ENCODE measurements at regions not wholly inside any gene's neighbourhood (a gene's known extent, or its start where the extent isn't known, plus 50 kb on each side); places are given as distances from the start of the nearest gene placed in this dataset.

DNA sequence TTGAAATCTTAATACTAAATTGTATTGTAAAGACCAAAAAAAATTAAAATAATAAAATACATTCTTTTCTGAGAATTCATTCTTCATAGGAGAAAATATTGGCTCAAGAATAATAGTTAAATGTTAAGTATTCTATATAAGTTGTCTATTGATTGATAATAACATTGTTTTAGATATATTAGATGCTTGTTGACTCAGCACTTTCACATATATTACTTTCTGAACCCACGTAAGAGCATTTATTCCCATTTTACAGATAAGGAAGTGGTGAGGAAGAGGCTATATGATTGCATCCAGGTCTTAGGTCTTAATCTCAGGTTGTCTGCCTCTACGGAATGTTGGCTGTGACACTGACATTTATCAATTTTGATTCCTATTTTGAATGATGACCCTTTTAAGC, 898.8 kb downstream of the TTLL7 start:
- no peak for TF ChIP-seq EP300 (IDR thresholded peaks at IDR 0.05)
- no peak for TF ChIP-seq POLR2A (IDR thresholded peaks at IDR 0.05)
- TF ChIP-seq, protein P1, sequence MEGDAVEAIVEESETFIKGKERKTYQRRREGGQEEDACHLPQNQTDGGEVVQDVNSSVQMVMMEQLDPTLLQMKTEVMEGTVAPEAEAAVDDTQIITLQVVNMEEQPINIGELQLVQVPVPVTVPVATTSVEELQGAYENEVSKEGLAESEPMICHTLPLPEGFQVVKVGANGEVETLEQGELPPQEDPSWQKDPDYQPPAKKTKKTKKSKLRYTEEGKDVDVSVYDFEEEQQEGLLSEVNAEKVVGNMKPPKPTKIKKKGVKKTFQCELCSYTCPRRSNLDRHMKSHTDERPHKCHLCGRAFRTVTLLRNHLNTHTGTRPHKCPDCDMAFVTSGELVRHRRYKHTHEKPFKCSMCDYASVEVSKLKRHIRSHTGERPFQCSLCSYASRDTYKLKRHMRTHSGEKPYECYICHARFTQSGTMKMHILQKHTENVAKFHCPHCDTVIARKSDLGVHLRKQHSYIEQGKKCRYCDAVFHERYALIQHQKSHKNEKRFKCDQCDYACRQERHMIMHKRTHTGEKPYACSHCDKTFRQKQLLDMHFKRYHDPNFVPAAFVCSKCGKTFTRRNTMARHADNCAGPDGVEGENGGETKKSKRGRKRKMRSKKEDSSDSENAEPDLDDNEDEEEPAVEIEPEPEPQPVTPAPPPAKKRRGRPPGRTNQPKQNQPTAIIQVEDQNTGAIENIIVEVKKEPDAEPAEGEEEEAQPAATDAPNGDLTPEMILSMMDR (IDR thresholded peaks at IDR 0.05) = no peak
- TF ChIP-seq POLR2AphosphoS5 (IDR thresholded peaks at IDR 0.05) = no peak
- no peak overlapping the region for H3K27ac ChIP-seq
- H3K27me3 ChIP-seq = no peaks in the 10 kb centered on the region
- intact Hi-C loops (cut with DNase I; ENCODE audit: low total_unique reads) = no loop called here
- peaks cover 0 to 6% (median 0%) of the 10 kb centered on the region in 4 donors for H3K9me3 ChIP-seq
- H3K36me3 ChIP-seq = no peaks in the 10 kb centered on the region
- H3K4me1 ChIP-seq = peaks cover 0 to 15% (median 4%) of the 10 kb centered on the region in 4 donors
- WGBS, 5 donors = 68 to 94% (median 93%) methylated on average over 2 of the region's 2 CpGs
- H3K4me3 ChIP-seq = no peak overlapping the region
- no peak for DNase-seq

DNA sequence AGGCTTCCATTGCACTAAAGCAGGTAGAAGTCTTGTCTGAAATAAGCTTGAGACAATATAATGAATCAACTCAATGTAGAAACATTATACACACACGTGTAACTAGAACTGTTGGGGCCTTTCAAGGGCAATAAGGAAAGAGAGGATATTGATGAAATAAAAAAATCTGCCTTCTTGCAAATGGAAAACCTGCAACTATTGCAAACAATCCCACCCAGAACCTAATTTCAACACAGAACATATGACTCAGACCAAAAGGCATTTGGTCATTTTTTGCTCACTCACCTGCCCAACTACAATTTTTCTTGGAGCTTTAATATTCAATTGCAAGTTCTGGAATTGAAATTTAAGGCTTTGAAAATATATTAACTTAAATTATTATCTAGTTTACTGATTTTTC, 900.1 kb downstream of the TTLL7 start:
- intact Hi-C loops (cut with DNase I; ENCODE audit: low total_unique reads) = no loop called here
- H3K4me1 ChIP-seq = peaks cover 0 to 15% (median 4%) of the 10 kb centered on the region in 4 donors
- H3K27ac ChIP-seq = no peak overlapping the region
- 30 to 51% (median 37%) methylated on average over 1 of the region's 1 CpG for WGBS, 5 donors
- TF ChIP-seq POLR2A (IDR thresholded peaks at IDR 0.05) = no peak
- no peak for TF ChIP-seq EP300 (IDR thresholded peaks at IDR 0.05)
- TF ChIP-seq POLR2AphosphoS5 (IDR thresholded peaks at IDR 0.05) = no peak
- TF ChIP-seq, protein P1 (IDR thresholded peaks at IDR 0.05) = no peak
- H3K9me3 ChIP-seq = peaks cover 0 to 6% (median 0%) of the 10 kb centered on the region in 4 donors
- H3K4me3 ChIP-seq = no peak overlapping the region
- no peaks in the 10 kb centered on the region for H3K27me3 ChIP-seq
- no peaks in the 10 kb centered on the region for H3K36me3 ChIP-seq
- DNase-seq = no peak

DNA sequence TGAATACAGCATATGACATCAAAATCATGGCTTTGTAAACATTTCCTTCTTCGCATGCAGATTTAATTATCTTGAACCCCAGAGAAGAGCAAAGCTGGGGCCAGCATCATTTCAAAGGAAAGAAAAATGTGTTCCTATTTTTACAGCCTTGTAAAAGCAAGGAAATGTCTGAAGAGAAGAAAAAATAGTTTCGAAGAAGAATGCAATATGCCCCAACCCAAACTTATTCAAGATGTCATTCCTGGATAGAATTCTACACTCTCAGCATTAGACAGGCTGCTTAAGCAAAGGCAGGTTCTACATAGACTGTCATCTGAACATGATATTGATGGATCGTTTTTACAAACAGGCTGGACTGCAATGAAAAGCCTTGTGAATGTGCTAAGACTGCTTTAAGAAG, 900.8 kb downstream of the TTLL7 start:
- Histone ChIP-seq H3K36me3 (no peaks in the 10 kb centered on the region), H3K4me3 (no peak overlapping the region), H3K9me3 (peaks cover 0 to 6% (median 0%) of the 10 kb centered on the region in 4 donors), H3K4me1 (peaks cover 0 to 11% (median 1%) of the 10 kb centered on the region in 4 donors), H3K27me3 (no peaks in the 10 kb centered on the region), H3K27ac (no peak overlapping the region)
- no peak for TF ChIP-seq POLR2AphosphoS5 (IDR thresholded peaks at IDR 0.05)
- no peak for TF ChIP-seq EP300 (IDR thresholded peaks at IDR 0.05)
- TF ChIP-seq POLR2A (IDR thresholded peaks at IDR 0.05) = no peak
- TF ChIP-seq, protein P1 (IDR thresholded peaks at IDR 0.05) = no peak
- peak in 1 of 2 donors; percentile 27 for DNase-seq
- intact Hi-C loops (cut with DNase I; ENCODE audit: low total_unique reads) = no loop called here
- 69 to 80% (median 71%) methylated on average over 3 of the region's 3 CpGs for WGBS, 5 donors

DNA sequence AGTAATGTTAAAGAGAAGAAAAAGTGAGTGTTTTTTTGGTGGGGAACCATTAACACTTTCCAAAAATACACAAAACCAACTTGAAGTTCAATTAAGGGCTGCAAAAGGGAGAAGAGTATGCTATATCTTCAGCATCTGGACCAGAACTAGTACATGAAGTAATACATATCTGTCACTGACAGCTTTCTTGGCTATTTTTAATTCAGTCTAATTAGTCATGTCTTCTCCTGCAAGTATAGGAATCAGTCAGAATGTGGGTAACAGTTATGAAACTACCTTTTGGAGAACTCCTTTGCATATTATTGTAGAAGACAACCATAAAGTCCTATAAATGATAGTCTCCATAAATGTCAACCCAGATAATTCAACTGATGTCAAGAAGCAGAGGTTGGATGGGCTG, 901.2 kb downstream of the TTLL7 start:
- no peak for TF ChIP-seq POLR2AphosphoS5 (IDR thresholded peaks at IDR 0.05)
- TF ChIP-seq POLR2A (IDR thresholded peaks at IDR 0.05) = no peak
- TF ChIP-seq, protein P1 (IDR thresholded peaks at IDR 0.05) = no peak
- no peak for TF ChIP-seq EP300 (IDR thresholded peaks at IDR 0.05)
- no peak overlapping the region for H3K27ac ChIP-seq
- DNase-seq = no peak
- intact Hi-C loops (cut with DNase I; ENCODE audit: low total_unique reads) = no loop called here
- H3K4me1 ChIP-seq = peaks cover 0 to 7% (median 0%) of the 10 kb centered on the region in 4 donors
- H3K36me3 ChIP-seq = no peaks in the 10 kb centered on the region
- no peaks in the 10 kb centered on the region for H3K27me3 ChIP-seq
- no peak overlapping the region for H3K4me3 ChIP-seq
- peaks cover 0 to 6% (median 0%) of the 10 kb centered on the region in 4 donors for H3K9me3 ChIP-seq

Data from stomach (tissue), 8 donors.